NCI-H128 (cell line): ENCODE measurements at regions not wholly inside any gene's neighbourhood (a gene's known extent, or its start where the extent isn't known, plus 50 kb on each side); places are given as distances from the start of the nearest gene placed in this dataset.
"Not testable (repeated sequence)": the region's sequence is repeated elsewhere in the genome, so short reads cannot be mapped to it uniquely, and the experiment has no call there.

Experiments used
- DNase-seq: peaks from one replicate; lab custom pipeline; 2025; ENCODE audit not compliant: unreplicated experiment; lab: John Stamatoyannopoulos, UW

DNA sequence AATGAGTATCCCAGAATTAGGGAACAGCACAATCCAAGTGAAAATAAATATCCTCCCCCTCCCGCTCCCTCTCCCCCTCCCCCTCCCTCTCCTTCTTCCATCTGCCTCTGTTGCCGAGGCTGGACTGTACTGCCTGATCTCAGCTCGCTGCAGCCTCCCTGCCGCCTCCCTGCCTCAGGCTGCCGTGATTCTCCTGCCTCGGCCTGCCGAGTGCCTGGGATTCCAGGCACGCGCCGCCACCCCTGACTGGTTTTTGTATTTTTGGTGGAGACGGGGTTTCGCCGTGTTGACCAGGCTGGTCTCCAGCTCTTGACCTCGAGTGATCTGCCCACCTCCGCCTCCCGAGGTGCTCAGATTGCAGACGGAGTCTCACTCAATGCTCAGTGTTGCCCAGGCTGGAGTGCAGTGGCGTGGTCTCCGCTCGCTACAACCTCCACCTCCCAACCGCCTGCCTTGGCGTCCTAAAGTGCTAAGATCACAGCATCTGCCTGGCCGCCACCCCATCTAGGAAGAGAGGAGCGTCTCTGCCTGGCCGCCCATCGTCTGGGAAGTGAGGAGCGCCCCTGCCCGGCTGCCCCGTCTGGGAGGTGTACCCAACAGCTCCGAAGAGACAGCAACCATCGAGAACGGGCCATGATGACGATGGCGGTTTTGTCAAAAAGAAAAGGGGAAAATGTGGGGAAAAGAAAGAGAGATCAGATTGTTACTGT is 178.9 kb upstream of the IPO5 start:
- not testable (repeated sequence) for DNase-seq

- no peak for DNase-seq
These were observed 173.0 kb upstream of the IPO5 start for GRCh38 chr13:97780486-97780885.

GRCh38 chr13:97781891-97782305 is 171.6 kb upstream of the IPO5 start:
- no peak for DNase-seq

DNA sequence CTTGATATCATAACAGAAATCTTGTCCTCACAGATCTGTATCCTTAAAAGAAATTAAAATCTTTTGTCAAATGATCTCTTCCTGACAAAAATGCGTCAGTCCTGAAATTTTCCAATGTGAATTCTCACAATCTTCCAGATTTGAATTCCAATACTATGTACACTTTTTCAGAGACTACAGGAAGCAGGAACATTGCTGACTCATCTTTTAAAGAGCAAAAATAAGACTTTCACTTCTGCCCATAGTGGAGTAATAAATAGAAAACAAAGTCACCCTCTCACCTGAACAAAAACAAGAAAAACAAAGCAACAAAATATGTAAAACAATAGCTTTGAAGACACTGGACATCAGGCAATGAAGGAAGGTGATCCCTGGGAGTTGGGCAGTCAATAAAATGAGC is 167.0 kb upstream of the IPO5 start:
- no peak for DNase-seq

DNA sequence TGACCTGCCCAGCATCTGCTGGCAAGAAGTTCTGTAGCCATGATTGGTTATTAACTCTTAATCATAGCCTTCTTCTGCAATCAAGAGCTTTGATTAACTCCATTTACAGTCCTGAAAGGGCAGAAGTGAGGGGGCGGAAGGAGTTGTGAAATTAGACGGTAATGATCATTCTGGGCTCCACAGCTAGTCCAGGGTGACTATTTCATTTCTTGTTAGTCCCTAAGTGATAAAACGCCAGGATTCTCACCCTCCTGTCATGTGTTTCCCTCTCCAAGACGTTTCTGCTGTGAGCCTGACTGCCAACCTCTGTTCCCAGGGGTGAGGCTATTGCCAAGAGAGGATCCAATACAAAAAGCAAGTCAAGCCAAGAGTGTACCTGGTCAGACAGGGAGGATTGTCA is 155.9 kb upstream of the IPO5 start:
- no peak for DNase-seq

- DNase-seq: no peak
These were observed 155.2 kb upstream of the IPO5 start for GRCh38 chr13:97798171-97798821.

- no peak for DNase-seq
These were observed 154.6 kb upstream of the IPO5 start for GRCh38 chr13:97798836-97799235.

GRCh38 chr13:97802213-97802612 is 151.3 kb upstream of the IPO5 start:
- DNase-seq: no peak

DNA sequence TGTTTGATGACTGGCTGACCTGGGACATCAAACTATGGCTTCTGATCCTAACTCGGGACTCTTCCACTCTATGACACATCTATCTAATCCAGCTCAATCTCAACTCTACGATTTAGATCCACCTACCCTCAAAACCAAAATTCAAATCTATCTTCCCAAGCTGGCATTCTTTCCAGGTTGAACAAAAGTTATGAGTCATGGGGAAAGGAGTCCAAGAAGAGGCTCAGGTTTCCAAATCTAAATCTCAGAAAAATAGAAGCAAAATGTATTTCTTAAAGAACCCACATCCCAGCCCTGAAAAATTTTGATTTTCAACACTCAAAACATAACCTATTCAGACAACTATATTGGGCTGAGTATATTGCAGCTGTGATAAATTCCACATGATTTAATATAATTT is 143.9 kb upstream of the IPO5 start:
- no peak for DNase-seq

- peak; percentile 10 for DNase-seq
These were observed 143.3 kb upstream of the IPO5 start for GRCh38 chr13:97810152-97810551.

DNA sequence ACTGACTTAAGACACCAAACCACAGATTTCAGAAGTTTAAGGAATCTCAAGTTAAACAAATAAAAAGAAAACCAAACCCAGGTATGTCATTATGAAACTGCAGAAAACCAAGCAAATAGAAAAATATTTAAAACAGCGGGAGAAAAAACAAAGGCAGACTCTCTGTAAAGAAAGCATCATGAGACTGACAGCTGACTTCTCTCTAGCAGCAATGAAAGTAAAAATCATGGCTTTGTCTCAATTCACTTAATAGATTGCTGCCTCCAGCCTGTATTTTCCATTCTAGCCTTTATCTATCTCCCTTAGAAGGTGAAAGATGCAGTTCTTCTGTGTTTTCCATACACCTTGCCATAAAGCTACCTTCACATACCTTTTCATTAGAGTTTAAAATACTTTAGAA is 131.1 kb upstream of the IPO5 start:
- no peak for DNase-seq

- no peak for DNase-seq
These were observed 127.0 kb upstream of the IPO5 start for GRCh38 chr13:97826421-97827012.

DNA sequence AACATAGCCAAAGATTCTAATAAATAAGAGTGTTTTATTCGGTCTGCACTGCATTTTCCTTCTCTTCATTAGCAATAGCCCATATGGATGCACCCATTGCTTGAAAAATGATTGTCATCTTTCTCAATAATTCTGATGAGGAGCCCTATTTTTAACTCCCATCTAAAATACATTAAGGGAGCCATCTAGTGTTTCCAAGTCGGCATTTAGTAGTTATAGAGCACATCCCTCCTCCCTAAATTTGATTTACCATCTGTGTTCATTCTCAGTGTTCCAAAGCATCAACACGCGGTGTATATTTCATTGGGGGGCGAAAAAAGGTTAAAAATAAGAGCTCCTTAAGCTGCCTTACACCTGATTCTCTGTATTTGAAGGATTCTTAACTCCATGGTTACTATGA is 119.2 kb upstream of the IPO5 start:
- DNase-seq: no peak

- no peak for DNase-seq
These were observed 110.3 kb upstream of the IPO5 start for GRCh38 chr13:97843189-97843588.

- no peak for DNase-seq
These were observed 109.3 kb upstream of the IPO5 start for GRCh38 chr13:97844151-97844550.

GRCh38 chr13:97848886-97849285 is 104.6 kb upstream of the IPO5 start:
- no peak for DNase-seq

DNA sequence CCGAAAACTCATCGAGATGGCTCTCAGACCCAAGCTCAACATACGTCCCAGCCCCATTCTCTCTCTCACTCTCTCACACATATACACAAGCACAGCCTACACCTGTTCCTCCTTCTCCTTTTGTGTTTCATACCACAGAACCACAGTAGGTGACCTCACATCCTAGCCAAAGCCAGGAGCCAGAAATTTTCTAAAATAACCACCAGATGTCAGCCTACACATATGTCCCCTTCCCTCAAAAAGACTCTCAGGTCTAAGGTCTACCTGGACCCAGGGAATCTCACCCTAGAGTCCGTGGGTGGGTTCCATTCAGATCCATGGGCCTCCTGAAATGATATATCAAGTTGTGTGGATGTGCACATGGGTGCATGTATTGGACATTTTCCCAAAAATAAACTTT is 104.2 kb upstream of the IPO5 start:
- no peak for DNase-seq

GRCh38 chr13:97851269-97851668 is 102.2 kb upstream of the IPO5 start:
- no peak for DNase-seq

- DNase-seq: no peak
These were observed 101.1 kb upstream of the IPO5 start for GRCh38 chr13:97852181-97852874.

DNA sequence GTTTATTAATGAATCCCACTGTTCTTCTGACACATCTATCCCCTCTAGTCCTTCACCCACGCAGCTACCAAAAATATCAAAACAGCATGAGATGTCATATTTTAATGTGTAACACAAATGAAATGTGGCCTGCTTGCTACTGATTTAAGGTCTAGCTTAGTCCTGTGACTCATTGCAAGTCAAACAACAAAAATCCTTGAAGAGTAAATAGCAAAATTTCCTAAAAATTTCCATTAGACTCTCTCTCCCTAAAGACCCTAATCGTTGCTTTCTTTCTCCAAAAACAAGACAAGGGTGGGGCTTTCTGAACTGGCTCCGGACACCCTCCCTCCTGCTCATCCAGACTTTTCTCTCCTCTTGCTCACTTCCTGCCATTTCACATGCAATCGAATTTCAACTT is 99.9 kb upstream of the IPO5 start:
- DNase-seq: no peak

DNA sequence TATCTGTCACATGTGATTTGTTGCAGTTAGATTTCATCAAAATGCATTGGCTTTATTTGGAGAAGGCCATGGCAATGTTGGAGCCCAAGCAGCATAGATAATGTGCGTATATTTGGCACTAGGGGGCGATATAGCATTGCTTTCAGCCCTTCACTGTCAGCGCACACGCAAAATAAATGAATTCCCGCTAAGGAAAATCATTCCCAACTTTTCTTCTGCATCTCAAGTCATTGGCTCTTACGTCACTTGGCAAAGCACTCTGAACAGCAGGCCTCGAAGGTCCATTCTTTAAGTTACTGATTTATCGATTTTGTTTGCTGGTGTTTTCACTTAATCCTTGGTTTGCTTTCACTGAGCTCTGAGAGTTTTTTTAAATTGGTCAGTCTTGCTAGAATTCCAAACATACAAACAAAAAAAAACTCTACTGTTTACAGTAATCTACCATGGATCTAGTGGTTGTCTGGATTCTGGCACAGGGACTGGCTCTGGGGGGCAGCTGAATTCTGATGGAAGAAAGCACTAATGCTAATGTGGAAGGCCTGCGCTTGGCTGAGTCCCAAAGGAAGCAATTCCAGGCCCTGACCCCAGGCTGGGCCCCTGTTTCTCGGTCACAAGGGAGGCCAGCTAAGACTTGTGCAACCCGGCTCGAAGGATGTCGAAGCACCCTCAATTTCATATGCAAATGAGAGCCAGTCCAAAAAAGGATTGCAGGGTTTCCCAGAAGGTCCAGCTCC is 97.7 kb upstream of the IPO5 start:
- peak; percentile 40 for DNase-seq
